SK-MEL-5 (cell line): ENCODE measurements at regions not wholly inside any gene's neighbourhood (a gene's known extent, or its start where the extent isn't known, plus 50 kb on each side); places are given as distances from the start of the nearest gene placed in this dataset.
"Not testable (repeated sequence)": the region's sequence is repeated elsewhere in the genome, so short reads cannot be mapped to it uniquely, and the experiment has no call there.

ENCODE experiments used
- DNase-seq: peaks from one replicate; pipeline ENCODE4 v3.0.0-alpha.2; 2016; ENCODE audit warnings: low read depth, low spot score
- in situ Hi-C: cut with HindIII; loops from 2 replicates; pipeline ENCODE4 v1.10.0; 2016; ENCODE audit warnings: low sequenced_read_pairs, high pct_unique_total_duplicates, low pct_unique_long_range_greater_than_20kb

GRCh38 chr20:7760247-7761031 lies 179.8 kb downstream of the HAO1 start:
- DNase-seq: no peak
- in situ Hi-C loops: no loop called here

- in situ Hi-C loops: no loop called here
- DNase-seq: no peak
These were observed 175.0 kb downstream of the HAO1 start for GRCh38 chr20:7765221-7765620.

- in situ Hi-C loops: no loop called here
- no peak for DNase-seq
These were observed 170.2 kb downstream of the HAO1 start for GRCh38 chr20:7770046-7770445.

GRCh38 chr20:7770578-7770977 lies 169.7 kb downstream of the HAO1 start:
- peak; percentile 12 for DNase-seq
- in situ Hi-C loops: no loop called here

GRCh38 chr20:7772371-7772770 lies 167.9 kb downstream of the HAO1 start:
- no peak for DNase-seq
- in situ Hi-C loops: no loop called here

- no peak for DNase-seq
- in situ Hi-C loops: no loop called here
These were observed 166.7 kb downstream of the HAO1 start for GRCh38 chr20:7773511-7773910.

GRCh38 chr20:7775072-7775471 lies 165.2 kb downstream of the HAO1 start:
- peak; percentile 25 for DNase-seq
- in situ Hi-C loops: no loop called here

GRCh38 chr20:7776148-7776547 lies 164.1 kb downstream of the HAO1 start:
- in situ Hi-C loops: no loop called here
- DNase-seq: no peak

GRCh38 chr20:7790189-7790588 lies 150.1 kb downstream of the HAO1 start:
- in situ Hi-C loops: no loop called here
- no peak for DNase-seq

- in situ Hi-C loops: no loop called here
These were observed 147.9 kb downstream of the HAO1 start for GRCh38 chr20:7792150-7792869.

GRCh38 chr20:7798176-7798575 lies 142.1 kb downstream of the HAO1 start:
- in situ Hi-C loops: no loop called here
- no peak for DNase-seq

More at GRCh38 chr20:7792150-7792869, 147.9 kb downstream of the HAO1 start:
- DNase-seq: no peak

- DNase-seq: no peak
- in situ Hi-C loops: no loop called here
These were observed 140.4 kb downstream of the HAO1 start for GRCh38 chr20:7799862-7800261.

GRCh38 chr20:7803411-7804151 lies 136.7 kb downstream of the HAO1 start:
- DNase-seq, in situ Hi-C loops: not testable (repeated sequence)

- no peak for DNase-seq
These were observed 133.4 kb downstream of the HAO1 start for GRCh38 chr20:7806831-7807230.

GRCh38 chr20:7817286-7817685 lies 123.0 kb downstream of the HAO1 start:
- DNase-seq: no peak
- in situ Hi-C loops: no loop called here

More at GRCh38 chr20:7806831-7807230, 133.4 kb downstream of the HAO1 start:
- in situ Hi-C loops: no loop called here

GRCh38 chr20:7818477-7818876 lies 121.8 kb downstream of the HAO1 start:
- in situ Hi-C loops: no loop called here
- DNase-seq: no peak

GRCh38 chr20:7820897-7821296 lies 119.4 kb downstream of the HAO1 start:
- no peak for DNase-seq
- in situ Hi-C loops: no loop called here

GRCh38 chr20:7822772-7823171 lies 117.5 kb downstream of the HAO1 start:
- in situ Hi-C loops: no loop called here
- no peak for DNase-seq
